Glutamatergic neuron (in vitro differentiated cells): ENCODE measurements at regions not wholly inside any gene's neighbourhood (a gene's known extent, or its start where the extent isn't known, plus 50 kb on each side); places are given as distances from the start of the nearest gene placed in this dataset.

Source experiments
- DNase-seq: peaks from one replicate; pipeline ENCODE4 v3.0.0; 2022
- H3K27ac Mint-ChIP-seq: one replicate; pipeline ENCODE4 v1.8.0; 2020; ENCODE audit warnings: mild to moderate bottlenecking, mixed read lengths, inconsistent platforms; ENCODE audit not compliant: unreplicated experiment
- H3K27me3 Mint-ChIP-seq: one replicate; pipeline ENCODE4 v1.8.0; 2020; ENCODE audit warnings: mild to moderate bottlenecking, moderate library complexity, mixed read lengths, inconsistent platforms; ENCODE audit not compliant: unreplicated experiment
- H3K36me3 Mint-ChIP-seq: one replicate; pipeline ENCODE4 v1.8.0; 2020; ENCODE audit warnings: mild to moderate bottlenecking, mixed read lengths, inconsistent platforms; ENCODE audit not compliant: unreplicated experiment
- H3K4me1 Mint-ChIP-seq: one replicate; pipeline ENCODE4 v1.8.0; 2020; ENCODE audit warnings: mild to moderate bottlenecking, low read depth, mixed read lengths, inconsistent platforms; ENCODE audit not compliant: unreplicated experiment
- H3K4me3 Mint-ChIP-seq: one replicate; pipeline ENCODE4 v1.8.0; 2020; ENCODE audit warnings: mild to moderate bottlenecking, mixed read lengths, inconsistent platforms; ENCODE audit not compliant: unreplicated experiment
- H3K9me3 Mint-ChIP-seq: one replicate; pipeline ENCODE4 v1.8.0; 2020; ENCODE audit warnings: mild to moderate bottlenecking, moderate library complexity, mixed read lengths, inconsistent platforms; ENCODE audit not compliant: unreplicated experiment
- CTCF ChIP-seq: fragments of 200-600 bp; sonication (generic); IDR thresholded peaks from one replicate; pipeline ENCODE4 v1.5.0; 2021; ENCODE audit not compliant: partially characterized antibody, unreplicated experiment

- no peaks in the 10 kb centered on the region for H3K27me3 Mint-ChIP-seq
Observed at GRCh38 chr16:9647981-9648701, 534.1 kb downstream of the GRIN2A start.

GRCh38 chr16:9650284-9650683 is 531.9 kb downstream of the GRIN2A start:
- H3K27ac Mint-ChIP-seq, result no peak overlapping the region
- no peak for TF ChIP-seq CTCF
- DNase-seq, result no peak
- no peaks in the 10 kb centered on the region for H3K27me3 Mint-ChIP-seq
- no peak overlapping the region for H3K4me3 Mint-ChIP-seq
- peaks cover 5% of the 10 kb centered on the region for H3K9me3 Mint-ChIP-seq
- H3K4me1 Mint-ChIP-seq, result no peaks in the 10 kb centered on the region
- H3K36me3 Mint-ChIP-seq, result no peaks in the 10 kb centered on the region

More at GRCh38 chr16:9647981-9648701, 534.1 kb downstream of the GRIN2A start:
- DNase-seq, result no peak
- H3K9me3 Mint-ChIP-seq, result peaks cover 5% of the 10 kb centered on the region
- H3K4me1 Mint-ChIP-seq, result no peaks in the 10 kb centered on the region
- H3K4me3 Mint-ChIP-seq, result no peak overlapping the region
- peak; percentile 76 for TF ChIP-seq CTCF
- no peaks in the 10 kb centered on the region for H3K36me3 Mint-ChIP-seq
- H3K27ac Mint-ChIP-seq, result no peak overlapping the region

- no peak for TF ChIP-seq CTCF
- H3K27me3 Mint-ChIP-seq, result no peaks in the 10 kb centered on the region
- H3K4me3 Mint-ChIP-seq, result no peak overlapping the region
- H3K9me3 Mint-ChIP-seq, result peaks cover 1% of the 10 kb centered on the region
- no peaks in the 10 kb centered on the region for H3K4me1 Mint-ChIP-seq
- no peaks in the 10 kb centered on the region for H3K36me3 Mint-ChIP-seq
- H3K27ac Mint-ChIP-seq, result no peak overlapping the region
- no peak for DNase-seq
Observed at GRCh38 chr16:9655051-9655450, 527.2 kb downstream of the GRIN2A start.

- H3K27me3 Mint-ChIP-seq, result no peaks in the 10 kb centered on the region
- H3K9me3 Mint-ChIP-seq, result peaks cover 1% of the 10 kb centered on the region
- no peaks in the 10 kb centered on the region for H3K4me1 Mint-ChIP-seq
- no peak overlapping the region for H3K4me3 Mint-ChIP-seq
- H3K36me3 Mint-ChIP-seq, result no peaks in the 10 kb centered on the region
- no peak for TF ChIP-seq CTCF
- no peak overlapping the region for H3K27ac Mint-ChIP-seq
- DNase-seq, result no peak
Observed at GRCh38 chr16:9657641-9658040, 524.6 kb downstream of the GRIN2A start.

GRCh38 chr16:9658164-9658563 is 524.1 kb downstream of the GRIN2A start:
- Mint-ChIP-seq H3K36me3 (no peaks in the 10 kb centered on the region), H3K27ac (no peak overlapping the region), H3K4me1 (no peaks in the 10 kb centered on the region), H3K9me3 (peaks cover 1% of the 10 kb centered on the region), H3K27me3 (no peaks in the 10 kb centered on the region), H3K4me3 (no peak overlapping the region)
- TF ChIP-seq CTCF, result no peak
- no peak for DNase-seq
